ENCODE measurements at regions not wholly inside any gene's neighbourhood (a gene's known extent, or its start where the extent isn't known, plus 50 kb on each side); places are given as distances from the start of the nearest gene placed in this dataset.

DNA sequence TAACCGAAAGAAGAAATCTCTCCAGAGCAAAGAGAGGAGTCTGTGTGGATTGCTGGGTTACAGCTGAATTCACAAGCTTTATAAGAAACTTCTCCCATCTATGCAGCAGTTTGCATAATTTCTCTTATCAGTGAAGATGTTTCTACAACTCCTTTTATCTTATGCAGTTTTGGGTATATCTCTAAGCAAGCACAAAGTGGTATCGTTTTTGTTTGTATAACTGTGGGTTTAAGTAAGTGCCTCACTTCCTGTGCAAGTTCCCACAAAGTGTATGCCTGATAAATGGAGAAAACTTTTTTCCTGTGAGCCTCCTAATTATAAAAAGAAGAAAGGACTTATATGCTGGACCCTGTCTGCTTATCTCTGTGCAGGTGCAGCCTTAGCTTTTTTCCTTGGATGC is 205.6 kb downstream of the RPS4Y2 start:
- TF ChIP-seq POLR2A (IDR thresholded peaks at IDR 0.05): no peak
- TF ChIP-seq, protein P1, sequence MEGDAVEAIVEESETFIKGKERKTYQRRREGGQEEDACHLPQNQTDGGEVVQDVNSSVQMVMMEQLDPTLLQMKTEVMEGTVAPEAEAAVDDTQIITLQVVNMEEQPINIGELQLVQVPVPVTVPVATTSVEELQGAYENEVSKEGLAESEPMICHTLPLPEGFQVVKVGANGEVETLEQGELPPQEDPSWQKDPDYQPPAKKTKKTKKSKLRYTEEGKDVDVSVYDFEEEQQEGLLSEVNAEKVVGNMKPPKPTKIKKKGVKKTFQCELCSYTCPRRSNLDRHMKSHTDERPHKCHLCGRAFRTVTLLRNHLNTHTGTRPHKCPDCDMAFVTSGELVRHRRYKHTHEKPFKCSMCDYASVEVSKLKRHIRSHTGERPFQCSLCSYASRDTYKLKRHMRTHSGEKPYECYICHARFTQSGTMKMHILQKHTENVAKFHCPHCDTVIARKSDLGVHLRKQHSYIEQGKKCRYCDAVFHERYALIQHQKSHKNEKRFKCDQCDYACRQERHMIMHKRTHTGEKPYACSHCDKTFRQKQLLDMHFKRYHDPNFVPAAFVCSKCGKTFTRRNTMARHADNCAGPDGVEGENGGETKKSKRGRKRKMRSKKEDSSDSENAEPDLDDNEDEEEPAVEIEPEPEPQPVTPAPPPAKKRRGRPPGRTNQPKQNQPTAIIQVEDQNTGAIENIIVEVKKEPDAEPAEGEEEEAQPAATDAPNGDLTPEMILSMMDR (IDR thresholded peaks at IDR 0.05 in 8 of 11, conservative IDR thresholded peaks at IDR 0.05 in 3 of 11): no peak
- TF ChIP-seq POLR2AphosphoS5 (IDR thresholded peaks at IDR 0.05): no peak
